ENCODE measurements at regions not wholly inside any gene's neighbourhood (a gene's known extent, or its start where the extent isn't known, plus 50 kb on each side); places are given as distances from the start of the nearest gene placed in this dataset.
"Not testable (repeated sequence)": the region's sequence is repeated elsewhere in the genome, so short reads cannot be mapped to it uniquely, and the experiment has no call there.

- no peak for DNase-seq (ENCODE audit: low read depth in 3 of 3, low spot score in 2 of 3)
Measured at GRCh38 chr19:29015569-29015968, 197.4 kb downstream of the UQCRFS1 start.

- DNase-seq (ENCODE audit: low read depth in 3 of 3, low spot score in 2 of 3), result no peak
Measured at GRCh38 chr19:29014857-29015436, 198.0 kb downstream of the UQCRFS1 start.

GRCh38 chr19:29013988-29014387 is 199.0 kb downstream of the UQCRFS1 start:
- no peak for DNase-seq (ENCODE audit: low read depth in 3 of 3, low spot score in 2 of 3)

GRCh38 chr19:29013325-29013724 is 199.6 kb downstream of the UQCRFS1 start:
- DNase-seq (ENCODE audit: low read depth in 3 of 3, low spot score in 2 of 3), result no peak

- DNase-seq (ENCODE audit: low read depth in 3 of 3, low spot score in 2 of 3), result no peak
Measured at GRCh38 chr19:29012457-29012856, 200.5 kb downstream of the UQCRFS1 start.

- no peak for DNase-seq (ENCODE audit: low read depth in 3 of 3, low spot score in 2 of 3)
Measured at GRCh38 chr19:29010276-29010675, 202.7 kb downstream of the UQCRFS1 start.

GRCh38 chr19:29006057-29006735 is 206.8 kb downstream of the UQCRFS1 start:
- no peak for DNase-seq (ENCODE audit: low read depth in 3 of 3, low spot score in 2 of 3)

GRCh38 chr19:29004796-29005195 is 208.2 kb downstream of the UQCRFS1 start:
- DNase-seq (ENCODE audit: low read depth in 3 of 3, low spot score in 2 of 3), result no peak

GRCh38 chr19:29003641-29004409 is 209.1 kb downstream of the UQCRFS1 start:
- no peak for DNase-seq (ENCODE audit: low read depth in 3 of 3, low spot score in 2 of 3)

- DNase-seq (ENCODE audit: low read depth in 3 of 3, low spot score in 2 of 3), result no peak
Measured at GRCh38 chr19:29002336-29002735, 210.6 kb downstream of the UQCRFS1 start.

GRCh38 chr19:29001597-29002245 is 211.2 kb downstream of the UQCRFS1 start:
- DNase-seq (ENCODE audit: low read depth in 3 of 3, low spot score in 2 of 3), result no peak

- no peak for DNase-seq (ENCODE audit: low read depth in 3 of 3, low spot score in 2 of 3)
Measured at GRCh38 chr19:29001141-29001581, 211.8 kb downstream of the UQCRFS1 start.

GRCh38 chr19:28999724-29000433 is 213.1 kb downstream of the UQCRFS1 start:
- no peak for DNase-seq (ENCODE audit: low read depth in 3 of 3, low spot score in 2 of 3)

GRCh38 chr19:28998974-28999373 is 214.0 kb downstream of the UQCRFS1 start:
- DNase-seq (ENCODE audit: low read depth in 3 of 3, low spot score in 2 of 3), result no peak

GRCh38 chr19:28997866-28998265 is 215.1 kb downstream of the UQCRFS1 start:
- not testable (repeated sequence) for DNase-seq (ENCODE audit: low read depth in 3 of 3, low spot score in 2 of 3)

GRCh38 chr19:28990522-28990921 is 222.4 kb downstream of the UQCRFS1 start:
- no peak for DNase-seq (ENCODE audit: low read depth in 3 of 3, low spot score in 2 of 3)

GRCh38 chr19:28989739-28990138 is 223.2 kb downstream of the UQCRFS1 start:
- DNase-seq (ENCODE audit: low read depth in 3 of 3, low spot score in 2 of 3), result no peak

GRCh38 chr19:28988066-28988465 is 224.9 kb downstream of the UQCRFS1 start:
- DNase-seq (ENCODE audit: low read depth in 3 of 3, low spot score in 2 of 3), result no peak

- no peak for DNase-seq (ENCODE audit: low read depth in 3 of 3, low spot score in 2 of 3)
Measured at GRCh38 chr19:28987177-28987576, 225.8 kb downstream of the UQCRFS1 start.

- no peak for DNase-seq (ENCODE audit: low read depth in 3 of 3, low spot score in 2 of 3)
Measured at GRCh38 chr19:28985201-28985600, 227.8 kb downstream of the UQCRFS1 start.

- no peak for DNase-seq (ENCODE audit: low read depth in 3 of 3, low spot score in 2 of 3)
Measured at GRCh38 chr19:28984315-28984714, 228.6 kb downstream of the UQCRFS1 start.
